PC-9 (cell line): ENCODE measurements at regions not wholly inside any gene's neighbourhood (a gene's known extent, or its start where the extent isn't known, plus 50 kb on each side); places are given as distances from the start of the nearest gene placed in this dataset.

Experiments used
- EZH2 ChIP-seq: fragments of 200-600 bp; sonication (generic); IDR thresholded peaks from 2 replicates; pipeline ENCODE4 v1.8.0; 2017; ENCODE audit warnings: antibody characterized with exemption, low read depth
- TF ChIP-seq, protein P1 (sequence below): fragments of 200-600 bp; sonication (generic); conservative IDR thresholded peaks from 2 replicates; pipeline ENCODE4 v1.6.1; 2017; ENCODE audit warnings: mixed run types, antibody characterized with exemption, mild to moderate bottlenecking, moderate library complexity

GRCh38 chr7:37527109-37527508 lies 78.4 kb upstream of the ELMO1 start:
- no peak for TF ChIP-seq EZH2
- TF ChIP-seq, protein P1, sequence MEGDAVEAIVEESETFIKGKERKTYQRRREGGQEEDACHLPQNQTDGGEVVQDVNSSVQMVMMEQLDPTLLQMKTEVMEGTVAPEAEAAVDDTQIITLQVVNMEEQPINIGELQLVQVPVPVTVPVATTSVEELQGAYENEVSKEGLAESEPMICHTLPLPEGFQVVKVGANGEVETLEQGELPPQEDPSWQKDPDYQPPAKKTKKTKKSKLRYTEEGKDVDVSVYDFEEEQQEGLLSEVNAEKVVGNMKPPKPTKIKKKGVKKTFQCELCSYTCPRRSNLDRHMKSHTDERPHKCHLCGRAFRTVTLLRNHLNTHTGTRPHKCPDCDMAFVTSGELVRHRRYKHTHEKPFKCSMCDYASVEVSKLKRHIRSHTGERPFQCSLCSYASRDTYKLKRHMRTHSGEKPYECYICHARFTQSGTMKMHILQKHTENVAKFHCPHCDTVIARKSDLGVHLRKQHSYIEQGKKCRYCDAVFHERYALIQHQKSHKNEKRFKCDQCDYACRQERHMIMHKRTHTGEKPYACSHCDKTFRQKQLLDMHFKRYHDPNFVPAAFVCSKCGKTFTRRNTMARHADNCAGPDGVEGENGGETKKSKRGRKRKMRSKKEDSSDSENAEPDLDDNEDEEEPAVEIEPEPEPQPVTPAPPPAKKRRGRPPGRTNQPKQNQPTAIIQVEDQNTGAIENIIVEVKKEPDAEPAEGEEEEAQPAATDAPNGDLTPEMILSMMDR = no peak
